ENCODE measurements at regions not wholly inside any gene's neighbourhood (a gene's known extent, or its start where the extent isn't known, plus 50 kb on each side); places are given as distances from the start of the nearest gene placed in this dataset.

- Histone ChIP-seq H3K27me3 (replicated peaks; ENCODE audit: control insufficient read depth, insufficient read depth, low read length) (no peaks in the 10 kb centered on the region), H3K4me3 (replicated peaks; ENCODE audit: low read depth, low read length) (no peak overlapping the region), H3K36me3 (ENCODE audit: control insufficient read depth, insufficient read depth, low read length) (no peaks in the 10 kb centered on the region)
- no peak for DNase-seq (ENCODE audit: extremely low read depth, insufficient read length)
- TF ChIP-seq CTCF (IDR thresholded peaks at IDR 0.05; ENCODE audit: insufficient read depth, low read length, poor library complexity, severe bottlenecking), result no peak
Measured at GRCh38 chr7:67842571-67842970, 845.9 kb downstream of the TYW1 start.

GRCh38 chr7:67843001-67843565 is 846.5 kb downstream of the TYW1 start:
- no peak for DNase-seq (ENCODE audit: extremely low read depth, insufficient read length)
- H3K27me3 ChIP-seq (replicated peaks; ENCODE audit: control insufficient read depth, insufficient read depth, low read length), result no peaks in the 10 kb centered on the region
- no peak overlapping the region for H3K4me3 ChIP-seq (replicated peaks; ENCODE audit: low read depth, low read length)
- H3K36me3 ChIP-seq (ENCODE audit: control insufficient read depth, insufficient read depth, low read length), result no peaks in the 10 kb centered on the region
- TF ChIP-seq CTCF (IDR thresholded peaks at IDR 0.05; ENCODE audit: insufficient read depth, low read length, poor library complexity, severe bottlenecking), result no peak

- Histone ChIP-seq H3K27me3 (replicated peaks; ENCODE audit: control insufficient read depth, insufficient read depth, low read length) (no peaks in the 10 kb centered on the region), H3K36me3 (ENCODE audit: control insufficient read depth, insufficient read depth, low read length) (no peaks in the 10 kb centered on the region), H3K4me3 (replicated peaks; ENCODE audit: low read depth, low read length) (no peak overlapping the region)
- no peak for TF ChIP-seq CTCF (IDR thresholded peaks at IDR 0.05; ENCODE audit: insufficient read depth, low read length, poor library complexity, severe bottlenecking)
- no peak for DNase-seq (ENCODE audit: extremely low read depth, insufficient read length)
Measured at GRCh38 chr7:67843615-67844014, 847.0 kb downstream of the TYW1 start.

GRCh38 chr7:67847092-67847787 is 850.6 kb downstream of the TYW1 start:
- Histone ChIP-seq H3K27me3 (replicated peaks; ENCODE audit: control insufficient read depth, insufficient read depth, low read length) (no peaks in the 10 kb centered on the region), H3K36me3 (ENCODE audit: control insufficient read depth, insufficient read depth, low read length) (no peaks in the 10 kb centered on the region), H3K4me3 (replicated peaks; ENCODE audit: low read depth, low read length) (no peak overlapping the region)
- TF ChIP-seq CTCF (IDR thresholded peaks at IDR 0.05; ENCODE audit: insufficient read depth, low read length, poor library complexity, severe bottlenecking), result no peak
- no peak for DNase-seq (ENCODE audit: extremely low read depth, insufficient read length)

GRCh38 chr7:67854221-67855178 is 857.9 kb downstream of the TYW1 start:
- Histone ChIP-seq H3K4me3 (replicated peaks; ENCODE audit: low read depth, low read length) (no peak overlapping the region), H3K36me3 (ENCODE audit: control insufficient read depth, insufficient read depth, low read length) (no peaks in the 10 kb centered on the region), H3K27me3 (replicated peaks; ENCODE audit: control insufficient read depth, insufficient read depth, low read length) (no peaks in the 10 kb centered on the region)
- DNase-seq (ENCODE audit: extremely low read depth, insufficient read length), result no peak
- TF ChIP-seq CTCF (IDR thresholded peaks at IDR 0.05; ENCODE audit: insufficient read depth, low read length, poor library complexity, severe bottlenecking), result no peak

All from GM06990 (cell line).